ENCODE measurements at regions not wholly inside any gene's neighbourhood (a gene's known extent, or its start where the extent isn't known, plus 50 kb on each side); places are given as distances from the start of the nearest gene placed in this dataset.

GRCh38 chr17:34826332-34826731, 134.9 kb downstream of the CCT6B start:
- Histone ChIP-seq H3K27ac (no peak overlapping the region), H3K4me3 (IDR thresholded peaks at IDR 0.05; ENCODE audit: insufficient read depth, low read depth, low read length) (no peak overlapping the region), H2AFZ (ENCODE audit: low read depth) (no peak overlapping the region), H3K79me2 (ENCODE audit: insufficient read depth, low read depth) (no peaks in the 10 kb centered on the region), H3K9ac (no peak overlapping the region), H3K27me3 (ENCODE audit: insufficient read depth, low read depth) (no peaks in the 10 kb centered on the region), H4K20me1 (ENCODE audit: insufficient read depth) (no peaks in the 10 kb centered on the region), H3K4me2 (no peak overlapping the region), H3K36me3 (ENCODE audit: insufficient read depth) (no peaks in the 10 kb centered on the region), H3K4me1 (ENCODE audit: low read depth, poor library complexity, severe bottlenecking) (no peaks in the 10 kb centered on the region)
- no peak for TF ChIP-seq CTCF (conservative IDR thresholded peaks at IDR 0.05; ENCODE audit: low read depth, low read length)

- H2AFZ ChIP-seq (ENCODE audit: low read depth) = no peak overlapping the region
- H3K79me2 ChIP-seq (ENCODE audit: insufficient read depth, low read depth) = no peaks in the 10 kb centered on the region
- no peak overlapping the region for H3K4me2 ChIP-seq
- no peaks in the 10 kb centered on the region for H3K27me3 ChIP-seq (ENCODE audit: insufficient read depth, low read depth)
- no peak for TF ChIP-seq CTCF (conservative IDR thresholded peaks at IDR 0.05; ENCODE audit: low read depth, low read length)
- no peaks in the 10 kb centered on the region for H3K4me1 ChIP-seq (ENCODE audit: low read depth, poor library complexity, severe bottlenecking)
- H3K9ac ChIP-seq = no peak overlapping the region
- H3K4me3 ChIP-seq (IDR thresholded peaks at IDR 0.05; ENCODE audit: insufficient read depth, low read depth, low read length) = no peak overlapping the region
- H3K27ac ChIP-seq = no peak overlapping the region
- no peaks in the 10 kb centered on the region for H4K20me1 ChIP-seq (ENCODE audit: insufficient read depth)
- H3K36me3 ChIP-seq (ENCODE audit: insufficient read depth) = no peaks in the 10 kb centered on the region
Observed at GRCh38 chr17:34825884-34826283, 135.4 kb downstream of the CCT6B start.

GRCh38 chr17:34825102-34825501, 136.2 kb downstream of the CCT6B start:
- Histone ChIP-seq H3K4me3 (IDR thresholded peaks at IDR 0.05; ENCODE audit: insufficient read depth, low read depth, low read length) (no peak overlapping the region), H3K4me2 (no peak overlapping the region), H3K27ac (no peak overlapping the region), H3K9ac (no peak overlapping the region), H3K27me3 (ENCODE audit: insufficient read depth, low read depth) (no peaks in the 10 kb centered on the region), H3K79me2 (ENCODE audit: insufficient read depth, low read depth) (no peaks in the 10 kb centered on the region), H2AFZ (ENCODE audit: low read depth) (no peak overlapping the region), H3K36me3 (ENCODE audit: insufficient read depth) (no peaks in the 10 kb centered on the region), H4K20me1 (ENCODE audit: insufficient read depth) (no peaks in the 10 kb centered on the region), H3K4me1 (ENCODE audit: low read depth, poor library complexity, severe bottlenecking) (no peaks in the 10 kb centered on the region)
- TF ChIP-seq CTCF (conservative IDR thresholded peaks at IDR 0.05; ENCODE audit: low read depth, low read length) = no peak

GRCh38 chr17:34823023-34823422, 138.2 kb downstream of the CCT6B start:
- no peak overlapping the region for H3K27ac ChIP-seq
- H3K4me2 ChIP-seq = no peak overlapping the region
- no peak overlapping the region for H2AFZ ChIP-seq (ENCODE audit: low read depth)
- H3K4me1 ChIP-seq (ENCODE audit: low read depth, poor library complexity, severe bottlenecking) = no peaks in the 10 kb centered on the region
- H4K20me1 ChIP-seq (ENCODE audit: insufficient read depth) = no peaks in the 10 kb centered on the region
- no peaks in the 10 kb centered on the region for H3K79me2 ChIP-seq (ENCODE audit: insufficient read depth, low read depth)
- TF ChIP-seq CTCF (conservative IDR thresholded peaks at IDR 0.05; ENCODE audit: low read depth, low read length) = no peak
- no peak overlapping the region for H3K9ac ChIP-seq
- no peak overlapping the region for H3K4me3 ChIP-seq (IDR thresholded peaks at IDR 0.05; ENCODE audit: insufficient read depth, low read depth, low read length)
- no peaks in the 10 kb centered on the region for H3K36me3 ChIP-seq (ENCODE audit: insufficient read depth)
- no peaks in the 10 kb centered on the region for H3K27me3 ChIP-seq (ENCODE audit: insufficient read depth, low read depth)

Data from KMS-11 (cell line).